GM10266 (cell line): ENCODE measurements at regions not wholly inside any gene's neighbourhood (a gene's known extent, or its start where the extent isn't known, plus 50 kb on each side); places are given as distances from the start of the nearest gene placed in this dataset.

Experiments used
- DNase-seq: peaks from one replicate; pipeline ENCODE4 v3.0.0; 2012; ENCODE audit errors: extremely low spot score
- CTCF ChIP-seq: IDR thresholded peaks from 2 replicates; pipeline ENCODE4 v1.5.1; 2012; ENCODE audit warnings: mild to moderate bottlenecking, low read depth; ENCODE audit not compliant: control insufficient read depth, insufficient read depth; ENCODE audit errors: missing control alignments

- TF ChIP-seq CTCF = no peak
- no peak for DNase-seq
These were observed 669.0 kb upstream of the EYS start for GRCh38 chr6:66376001-66376400.

- no peak for DNase-seq
- TF ChIP-seq CTCF = no peak
These were observed 662.4 kb upstream of the EYS start for GRCh38 chr6:66369407-66369806.

- DNase-seq = no peak
- no peak for TF ChIP-seq CTCF
These were observed 655.9 kb upstream of the EYS start for GRCh38 chr6:66362888-66363287.

- DNase-seq = no peak
- no peak for TF ChIP-seq CTCF
These were observed 654.9 kb upstream of the EYS start for GRCh38 chr6:66361886-66362285.

- no peak for TF ChIP-seq CTCF
- DNase-seq = no peak
These were observed 650.8 kb upstream of the EYS start for GRCh38 chr6:66357781-66358180.

GRCh38 chr6:66355471-66355870, 648.4 kb upstream of the EYS start:
- no peak for DNase-seq

GRCh38 chr6:66344796-66345195, 637.8 kb upstream of the EYS start:
- TF ChIP-seq CTCF = no peak
- no peak for DNase-seq

More at GRCh38 chr6:66355471-66355870, 648.4 kb upstream of the EYS start:
- no peak for TF ChIP-seq CTCF
